ENCODE measurements at regions not wholly inside any gene's neighbourhood (a gene's known extent, or its start where the extent isn't known, plus 50 kb on each side); places are given as distances from the start of the nearest gene placed in this dataset.

DNA sequence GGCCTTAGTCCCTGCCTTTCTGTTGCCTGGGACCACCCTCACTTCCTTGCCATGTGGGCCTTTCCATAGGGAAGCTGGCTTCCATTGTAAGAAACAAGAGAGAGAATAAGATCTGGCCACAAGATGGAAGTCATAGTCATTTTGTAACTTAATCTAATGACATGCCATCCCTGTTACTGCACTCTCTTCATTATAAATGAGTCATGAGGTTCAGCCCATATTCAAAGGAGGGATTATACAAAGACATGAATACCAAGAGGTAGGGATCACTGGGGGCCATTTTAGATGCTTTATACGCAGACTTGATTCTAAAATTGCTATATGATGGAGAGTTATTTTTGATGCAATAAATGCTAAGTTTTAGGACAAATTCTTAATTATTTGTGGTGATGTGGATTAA lies 75.2 kb upstream of the CELF2 start:
- no TSS peak for BruUV-seq (replicated peaks)
- ChIA-PET POLR2A (no interaction called here), SMC1A (ENCODE audit: uncharacterized antibody, unreplicated experiment) (no interaction called here), CTCF (no interaction called here), RAD21 (ENCODE audit: unreplicated experiment) (no interaction called here)
- Histone ChIP-seq H3K4me2 (ENCODE audit: control insufficient read depth, insufficient read depth) (no peak overlapping the region), H3K4me1 (ENCODE audit: control insufficient read depth, insufficient read depth, low read length) (no peaks in the 10 kb centered on the region), H3K9me3 (replicated peaks; ENCODE audit: control insufficient read depth, insufficient read depth, low read length) (no peaks in the 10 kb centered on the region; the same call in 2 of the 3 replicates), H3K27ac (ENCODE audit: control insufficient read depth, insufficient read depth) (no peak overlapping the region), H2AFZ (ENCODE audit: control insufficient read depth, low read depth, low read length) (no peak overlapping the region), H4K20me1 (ENCODE audit: control insufficient read depth, insufficient read depth) (no peaks in the 10 kb centered on the region), H3K36me3 (ENCODE audit: control insufficient read depth in 2 of 2, insufficient read depth in 2 of 2, low read length in 1 of 2) (no peaks in the 10 kb centered on the region), H3K79me2 (ENCODE audit: control insufficient read depth, insufficient read depth, low read length) (no peaks in the 10 kb centered on the region), H3K9ac (ENCODE audit: control insufficient read depth, insufficient read depth, low read length) (no peak overlapping the region), H3K4me3 (no peak overlapping the region), H3K27me3 (replicated peaks in 1 of 2; ENCODE audit: control insufficient read depth in 2 of 2, insufficient read depth in 2 of 2, low read length in 1 of 2) (no peaks in the 10 kb centered on the region)
- DNase-seq (ENCODE audit: low read depth, low spot score) (no peak), FAIRE-seq (no peak), ATAC-seq (no peak)
- 29% methylated on average over 1 of the region's 1 CpG for WGBS (ENCODE audit: insufficient coverage, insufficient replicate concordance, low lambda C conversion rate, missing lambda C conversion rate)
- in situ Hi-C loops (cut with MboI) (no loop called here), intact Hi-C loops (cut with micrococcal nuclease; ENCODE audit: unreplicated experiment) (no loop called here)
- no peak for TF ChIP-seq EZH2 (IDR thresholded peaks at IDR 0.05; ENCODE audit: borderline replicate concordance, control insufficient read depth, low read depth, low read length)

DNA sequence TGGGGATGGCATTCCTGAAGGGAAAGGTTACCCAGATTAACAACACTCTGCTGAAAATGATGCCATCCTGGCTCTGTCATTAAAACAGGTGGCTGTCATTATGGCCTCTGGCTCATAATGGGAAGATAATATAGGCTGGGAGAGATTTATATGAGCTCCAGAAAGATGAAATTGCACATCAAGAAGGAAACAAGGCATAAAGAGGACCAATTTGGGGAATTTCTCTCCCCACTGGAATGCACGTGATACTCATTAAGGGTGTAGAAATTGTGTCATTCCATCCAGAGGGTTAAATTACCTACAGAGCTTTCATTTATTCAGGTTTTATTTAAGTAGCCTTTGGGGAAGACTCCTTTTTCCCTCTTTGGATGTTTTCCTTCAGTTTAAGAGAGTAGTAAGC lies 71.6 kb upstream of the CELF2 start:
- H3K79me2 ChIP-seq (ENCODE audit: control insufficient read depth, insufficient read depth, low read length) = no peaks in the 10 kb centered on the region
- no peaks in the 10 kb centered on the region for H3K36me3 ChIP-seq (ENCODE audit: control insufficient read depth in 2 of 2, insufficient read depth in 2 of 2, low read length in 1 of 2)
- no peak overlapping the region for H3K4me3 ChIP-seq
- in situ Hi-C loops (cut with MboI) (no loop called here), intact Hi-C loops (cut with micrococcal nuclease; ENCODE audit: unreplicated experiment) (no loop called here)
- POLR2A ChIA-PET = no interaction called here
- no peak for DNase-seq (ENCODE audit: low read depth, low spot score)
- SMC1A ChIA-PET (ENCODE audit: uncharacterized antibody, unreplicated experiment) = no interaction called here
- no peaks in the 10 kb centered on the region for H3K4me1 ChIP-seq (ENCODE audit: control insufficient read depth, insufficient read depth, low read length)
- no peak overlapping the region for H3K4me2 ChIP-seq (ENCODE audit: control insufficient read depth, insufficient read depth)
- H3K9ac ChIP-seq (ENCODE audit: control insufficient read depth, insufficient read depth, low read length) = no peak overlapping the region
- BruUV-seq (replicated peaks) = no TSS peak
- no peak for FAIRE-seq
- no peak overlapping the region for H3K27ac ChIP-seq (ENCODE audit: control insufficient read depth, insufficient read depth)
- H3K9me3 ChIP-seq (replicated peaks; ENCODE audit: control insufficient read depth, insufficient read depth, low read length) = no peaks in the 10 kb centered on the region; the same call in 2 of the 3 replicates
- no peak for ATAC-seq
- H2AFZ ChIP-seq (ENCODE audit: control insufficient read depth, low read depth, low read length) = no peak overlapping the region
- WGBS (ENCODE audit: insufficient coverage, insufficient replicate concordance, low lambda C conversion rate, missing lambda C conversion rate) = 4% methylated on average over 1 of the region's 1 CpG
- CTCF ChIA-PET = no interaction called here
- no peaks in the 10 kb centered on the region for H4K20me1 ChIP-seq (ENCODE audit: control insufficient read depth, insufficient read depth)
- TF ChIP-seq, protein P1, sequence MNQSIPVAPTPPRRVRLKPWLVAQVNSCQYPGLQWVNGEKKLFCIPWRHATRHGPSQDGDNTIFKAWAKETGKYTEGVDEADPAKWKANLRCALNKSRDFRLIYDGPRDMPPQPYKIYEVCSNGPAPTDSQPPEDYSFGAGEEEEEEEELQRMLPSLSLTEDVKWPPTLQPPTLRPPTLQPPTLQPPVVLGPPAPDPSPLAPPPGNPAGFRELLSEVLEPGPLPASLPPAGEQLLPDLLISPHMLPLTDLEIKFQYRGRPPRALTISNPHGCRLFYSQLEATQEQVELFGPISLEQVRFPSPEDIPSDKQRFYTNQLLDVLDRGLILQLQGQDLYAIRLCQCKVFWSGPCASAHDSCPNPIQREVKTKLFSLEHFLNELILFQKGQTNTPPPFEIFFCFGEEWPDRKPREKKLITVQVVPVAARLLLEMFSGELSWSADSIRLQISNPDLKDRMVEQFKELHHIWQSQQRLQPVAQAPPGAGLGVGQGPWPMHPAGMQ (IDR thresholded peaks at IDR 0.05; ENCODE audit: borderline replicate concordance) = no peak
- TF ChIP-seq EZH2 (IDR thresholded peaks at IDR 0.05; ENCODE audit: borderline replicate concordance, control insufficient read depth, low read depth, low read length) (no peak), SREBF1 (IDR thresholded peaks at IDR 0.05; ENCODE audit: low read length) (no peak), NFYA (IDR thresholded peaks at IDR 0.05; ENCODE audit: borderline replicate concordance, low read depth, low read length) (no peak), ZNF207 (IDR thresholded peaks at IDR 0.05; ENCODE audit: borderline replicate concordance) (no peak), SMARCA5 (IDR thresholded peaks at IDR 0.05) (no peak), MYC (IDR thresholded peaks at IDR 0.05; ENCODE audit: insufficient read depth, insufficient read length, insufficient replicate concordance, low read length, severe bottlenecking) (no peak), TCF12 (IDR thresholded peaks at IDR 0.05; ENCODE audit: low read depth, low read length) (no peak), MTA3 (IDR thresholded peaks at IDR 0.05; ENCODE audit: borderline replicate concordance, low read length) (no peak), ZNF24 (IDR thresholded peaks at IDR 0.05) (no peak), BRCA1 (IDR thresholded peaks at IDR 0.05; ENCODE audit: low read depth, low read length) (no peak), KDM1A (IDR thresholded peaks at IDR 0.05; ENCODE audit: borderline replicate concordance) (no peak)
- RAD21 ChIA-PET (ENCODE audit: unreplicated experiment) = interaction anchor here (0.6 kb wide), 1 partner anchor 116 kb away, joined by 4 read pairs; no protein-coding TSS in a partner anchor
- H3K27me3 ChIP-seq (replicated peaks in 1 of 2; ENCODE audit: control insufficient read depth in 2 of 2, insufficient read depth in 2 of 2, low read length in 1 of 2) = no peaks in the 10 kb centered on the region
